Heart left ventricle (tissue), 13 donors: ENCODE measurements at regions not wholly inside any gene's neighbourhood (a gene's known extent, or its start where the extent isn't known, plus 50 kb on each side); places are given as distances from the start of the nearest gene placed in this dataset.

Source experiments
- CTCF ChIP-seq, 12 donors: fragments of 200-600 bp; sonication (generic) in 4 of 12; IDR thresholded peaks; one replicate each; pipeline versions ENCODE4 v1.5.0 to v1.8.0; 2018 to 2022; ENCODE audit warnings: antibody characterized with exemption in 12 of 12, mild to moderate bottlenecking in 5 of 12
- POLR2A ChIP-seq, 2 donors: fragments of 450-650 bp; IDR thresholded peaks; one replicate each; pipeline ENCODE4 v1.6.1; 2017; ENCODE audit warnings: antibody characterized with exemption in 2 of 2, mild to moderate bottlenecking in 2 of 2, moderate library complexity in 2 of 2
- donor health status: ischemic (EF 13 %, LVEDD 7.1; RV severe dilation, severe dysfunction).
- donor health status: DM: no; HTN: yes; CAD: no.
- donor health status: DM: no; HTN: no; CAD: no.
- donor health status: ischemic (EF 25% LVEDD 6.9; RV normal size, moderate dysfunction).
- donor health status: ischemic (EF 25% LVEDD 5.7; RV mildly dilated, moderate dysfunction).
- donor health status: ischemic (EF 35%, LVEDD 5.7; RV mildly dilated, moderate dysfunction).
- donor health status: nonischemic (EF 11% LVEDD 7.7; RV severe dilation, severe dysfunction).
- donor health status: DM: yes; HTN: yes; CAD: no.
- donor health status: PGD.
- donor health status: ischemic (EF 29% LVEDD 5.4; RV normal size, mild dysfunction).
- donor health status: nonischemic (EF 23%, LVEDD 6.1; RV moderate dilation, normal function).

- TF ChIP-seq CTCF (IDR thresholded peaks at IDR 0.05) (no peak), POLR2A (IDR thresholded peaks at IDR 0.05) (no peak)
Measured at GRCh38 chrX:74063426-74064155, 211.1 kb upstream of the XIST start.
